DND-41 (cell line): ENCODE measurements at regions not wholly inside any gene's neighbourhood (a gene's known extent, or its start where the extent isn't known, plus 50 kb on each side); places are given as distances from the start of the nearest gene placed in this dataset.
A peak's percentile ranks its signal among the peaks of the same experiment; 100 is the strongest.

Source experiments
- ATAC-seq: fragments of 200-7000 bp; cut with Tn5 transposase; 3 replicates; pipeline ENCODE4 v1.9.1; 2021; ENCODE audit warnings: low read depth; ENCODE audit not compliant: insufficient read depth
- DNase-seq: peaks from one replicate; pipeline ENCODE4 v3.0.0-alpha.2; 2020
- H2AFZ ChIP-seq: 2 replicates; pipeline ENCODE4 v1.6.0; 2012; ENCODE audit warnings: low read depth, low read length
- H3K27ac ChIP-seq: 2 replicates; pipeline ENCODE4 v1.5.1; 2012; ENCODE audit warnings: low read length, inconsistent platforms
- H3K27me3 ChIP-seq: fragments of 200-600 bp; sonication (generic); 2 replicates; pipeline ENCODE4 v1.6.0; 2012; ENCODE audit warnings: low read length, mild to moderate bottlenecking, inconsistent platforms; ENCODE audit not compliant: insufficient read depth, poor library complexity
- H3K36me3 ChIP-seq: 2 replicates; pipeline ENCODE4 v1.5.1; 2012; ENCODE audit warnings: low read length, inconsistent platforms; ENCODE audit not compliant: insufficient read depth
- H3K4me1 ChIP-seq: 2 replicates; pipeline ENCODE4 v1.5.1; 2012; ENCODE audit warnings: mild to moderate bottlenecking, low read length; ENCODE audit not compliant: insufficient read depth
- H3K4me2 ChIP-seq: 2 replicates; pipeline ENCODE4 v1.6.0; 2012; ENCODE audit warnings: mild to moderate bottlenecking, moderate library complexity, low read length, inconsistent platforms; ENCODE audit not compliant: insufficient read depth
- H3K4me3 ChIP-seq, 2 experiments: fragments of 200-600 bp in 1 of 2; shearing (Covaris generic) in 1 of 2; 2 replicates each; pipeline ENCODE4 v1.5.1; 2012 to 2016; ENCODE audit warnings: inconsistent platforms in 2 of 2, low read length in 2 of 2, mild to moderate bottlenecking in 2 of 2, low read depth in 1 of 2, moderate library complexity in 1 of 2
- H3K79me2 ChIP-seq: 2 replicates; pipeline ENCODE4 v1.6.0; 2012; ENCODE audit warnings: low read length, inconsistent platforms; ENCODE audit not compliant: insufficient read depth
- H3K9ac ChIP-seq: 2 replicates; pipeline ENCODE4 v1.6.0; 2012; ENCODE audit warnings: low read depth, mild to moderate bottlenecking, inconsistent platforms, low read length, moderate library complexity
- H3K9me3 ChIP-seq: 2 replicates; pipeline ENCODE4 v1.5.1; 2012; ENCODE audit warnings: low read length, moderate library complexity, mild to moderate bottlenecking, inconsistent platforms; ENCODE audit not compliant: insufficient read depth, severe bottlenecking
- H4K20me1 ChIP-seq: 2 replicates; pipeline ENCODE4 v1.6.0; 2012; ENCODE audit warnings: low read length; ENCODE audit not compliant: insufficient read depth
- CTCF ChIP-seq: IDR thresholded peaks from 2 replicates; pipeline ENCODE4 v1.5.1; 2012; ENCODE audit warnings: borderline replicate concordance, low read length, moderate library complexity, mild to moderate bottlenecking; ENCODE audit not compliant: poor library complexity, severe bottlenecking; ENCODE audit errors: extremely low read depth
- EZH2 ChIP-seq: IDR thresholded peaks from 3 replicates; pipeline ENCODE4 v1.6.1; 2012; ENCODE audit warnings: borderline replicate concordance, low read depth, mild to moderate bottlenecking, moderate library complexity, low read length, inconsistent platforms; ENCODE audit not compliant: severe bottlenecking

DNA sequence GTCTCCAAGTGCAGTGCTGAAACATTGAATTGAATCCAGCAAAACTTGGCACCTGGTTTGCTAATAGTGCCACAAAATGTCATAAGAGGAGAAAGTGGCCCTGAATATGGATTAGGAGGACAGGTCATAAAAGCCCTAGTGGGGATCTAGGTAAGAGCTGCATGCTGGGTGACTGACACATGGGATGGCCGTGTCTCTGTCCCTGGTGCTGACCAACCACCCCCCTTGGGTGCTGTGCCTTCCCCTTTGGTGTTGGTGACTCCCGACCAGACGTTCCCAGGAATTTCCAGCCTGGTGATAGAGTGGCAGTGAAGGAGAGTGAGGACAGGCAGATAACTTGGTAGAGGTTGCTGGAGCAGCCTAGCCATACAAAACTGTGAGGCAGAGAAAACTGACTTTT lies 142.8 kb downstream of the VRK1 start:
- Histone ChIP-seq H3K27ac (no peak overlapping the region), H3K4me2 (no peak overlapping the region), H3K27me3 (no peaks in the 10 kb centered on the region), H3K4me1 (no peaks in the 10 kb centered on the region), H4K20me1 (no peaks in the 10 kb centered on the region), H3K36me3 (peaks cover 16% of the 10 kb centered on the region; the same call in 1 of the 2 replicates), H2AFZ (no peak overlapping the region), H3K9me3 (no peaks in the 10 kb centered on the region), H3K4me3 (no peak overlapping the region), H3K79me2 (no peaks in the 10 kb centered on the region), H3K9ac (no peak overlapping the region)
- no peak; the same call in 2 of the 3 replicates for ATAC-seq
- peak; percentile 33 for DNase-seq
- TF ChIP-seq CTCF (no peak), EZH2 (no peak)

- Histone ChIP-seq H3K79me2 (no peaks in the 10 kb centered on the region), H3K4me2 (no peak overlapping the region), H4K20me1 (no peaks in the 10 kb centered on the region), H2AFZ (no peak overlapping the region), H3K9me3 (no peaks in the 10 kb centered on the region), H3K4me3 (no peak overlapping the region), H3K27me3 (no peaks in the 10 kb centered on the region), H3K9ac (no peak overlapping the region), H3K36me3 (peaks cover 48% of the 10 kb centered on the region; the same call in 1 of the 2 replicates), H3K4me1 (no peaks in the 10 kb centered on the region), H3K27ac (no peak overlapping the region)
- TF ChIP-seq EZH2 (no peak), CTCF (no peak)
- ATAC-seq (no peak), DNase-seq (no peak)
These were observed 147.1 kb downstream of the VRK1 start for GRCh38 chr14:96944297-96944696.

DNA sequence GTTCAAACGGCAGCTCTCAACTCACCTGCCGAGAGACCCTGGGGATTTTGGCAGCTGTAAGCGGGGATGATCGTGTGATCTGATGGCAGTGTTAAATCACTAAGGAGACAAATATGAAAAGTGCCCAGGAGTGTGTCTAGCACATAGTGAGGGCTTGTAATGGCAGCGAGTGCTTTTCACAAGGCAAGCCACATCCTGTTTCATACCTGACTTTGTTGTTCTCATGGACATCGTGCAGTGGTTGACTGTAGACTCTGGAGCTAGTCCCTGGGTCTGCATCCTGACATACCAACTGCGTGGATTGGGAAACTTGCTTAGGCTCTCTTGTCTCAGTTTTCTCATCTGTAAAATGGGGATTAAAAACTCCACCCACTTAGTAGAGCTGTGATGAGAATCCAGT lies 148.5 kb downstream of the VRK1 start:
- no peak overlapping the region; the same call in 1 of the 2 replicates for H3K27ac ChIP-seq
- DNase-seq: no peak

More for the DNA sequence above, 148.5 kb downstream of the VRK1 start:
- Histone ChIP-seq H3K4me2 (no peak overlapping the region), H3K4me3 (no peak overlapping the region), H3K27me3 (no peaks in the 10 kb centered on the region), H3K9me3 (no peaks in the 10 kb centered on the region), H2AFZ (no peak overlapping the region), H3K36me3 (peaks cover 57% of the 10 kb centered on the region; the same call in 1 of the 2 replicates), H3K9ac (no peak overlapping the region), H4K20me1 (no peaks in the 10 kb centered on the region), H3K79me2 (no peaks in the 10 kb centered on the region), H3K4me1 (no peaks in the 10 kb centered on the region)
- no peak for ATAC-seq
- TF ChIP-seq CTCF: no peak
- TF ChIP-seq EZH2: no peak
